GM19395 (cell line): ENCODE measurements at regions not wholly inside any gene's neighbourhood (a gene's known extent, or its start where the extent isn't known, plus 50 kb on each side); places are given as distances from the start of the nearest gene placed in this dataset.
"Not testable (repeated sequence)": the region's sequence is repeated elsewhere in the genome, so short reads cannot be mapped to it uniquely, and the experiment has no call there.

Source experiments
- ATAC-seq: cut with Tn5 transposase; IDR thresholded peaks from one replicate; pipeline ENCODE4 v1.9.1; 2021; ENCODE audit warnings: mild to moderate bottlenecking, moderate library complexity; ENCODE audit not compliant: unreplicated experiment

DNA sequence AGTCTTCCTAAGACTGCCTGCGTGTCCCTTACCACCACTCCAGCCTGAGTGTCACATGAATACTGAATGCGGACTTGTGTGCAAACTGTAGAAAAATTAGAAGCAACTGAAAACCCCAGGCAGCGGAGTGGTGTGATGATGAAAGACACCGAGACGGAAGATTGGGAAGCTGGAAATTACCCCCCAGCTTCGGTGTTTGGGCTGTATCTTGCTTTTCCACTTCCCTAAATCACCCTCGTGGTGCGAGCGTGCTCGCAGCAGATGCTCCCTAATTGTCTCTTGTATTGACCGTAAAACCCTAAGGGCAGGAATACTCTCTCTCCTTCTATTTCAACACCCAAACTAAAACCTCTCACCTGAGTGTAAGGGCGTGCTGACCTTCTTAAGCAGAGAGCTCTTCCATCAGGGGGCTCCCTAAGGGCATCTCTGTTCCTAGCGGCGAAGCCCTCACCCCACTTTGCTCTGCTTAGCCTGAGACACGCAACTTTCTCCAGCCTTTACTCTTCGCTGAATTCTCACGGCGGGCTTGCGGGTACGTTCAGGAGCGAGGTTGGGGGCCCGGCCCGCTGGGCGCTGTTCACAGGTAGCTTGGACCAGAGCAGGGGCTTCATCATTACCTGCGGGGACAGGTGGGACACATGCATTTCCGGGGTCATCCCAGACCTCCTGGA lies 62.4 kb downstream of the CRYBB2 start:
- ATAC-seq, result no peak

DNA sequence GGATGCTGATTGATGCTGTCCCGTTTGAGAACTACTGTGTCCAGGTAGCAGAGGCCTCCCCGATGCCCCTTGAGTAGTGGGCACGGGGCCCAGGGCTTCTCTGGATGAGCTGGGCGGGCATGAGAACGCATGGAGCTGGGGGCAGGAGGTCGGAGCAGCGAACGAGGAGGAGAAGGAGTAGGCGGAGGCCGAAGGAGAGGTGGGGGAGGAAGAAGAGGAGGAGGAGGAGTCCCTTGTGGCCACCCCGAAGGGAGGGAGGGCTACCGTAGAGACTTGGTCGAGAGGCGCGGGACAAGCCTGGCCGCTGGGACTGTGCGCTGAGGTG lies 62.9 kb downstream of the CRYBB2 start:
- ATAC-seq, result no peak

DNA sequence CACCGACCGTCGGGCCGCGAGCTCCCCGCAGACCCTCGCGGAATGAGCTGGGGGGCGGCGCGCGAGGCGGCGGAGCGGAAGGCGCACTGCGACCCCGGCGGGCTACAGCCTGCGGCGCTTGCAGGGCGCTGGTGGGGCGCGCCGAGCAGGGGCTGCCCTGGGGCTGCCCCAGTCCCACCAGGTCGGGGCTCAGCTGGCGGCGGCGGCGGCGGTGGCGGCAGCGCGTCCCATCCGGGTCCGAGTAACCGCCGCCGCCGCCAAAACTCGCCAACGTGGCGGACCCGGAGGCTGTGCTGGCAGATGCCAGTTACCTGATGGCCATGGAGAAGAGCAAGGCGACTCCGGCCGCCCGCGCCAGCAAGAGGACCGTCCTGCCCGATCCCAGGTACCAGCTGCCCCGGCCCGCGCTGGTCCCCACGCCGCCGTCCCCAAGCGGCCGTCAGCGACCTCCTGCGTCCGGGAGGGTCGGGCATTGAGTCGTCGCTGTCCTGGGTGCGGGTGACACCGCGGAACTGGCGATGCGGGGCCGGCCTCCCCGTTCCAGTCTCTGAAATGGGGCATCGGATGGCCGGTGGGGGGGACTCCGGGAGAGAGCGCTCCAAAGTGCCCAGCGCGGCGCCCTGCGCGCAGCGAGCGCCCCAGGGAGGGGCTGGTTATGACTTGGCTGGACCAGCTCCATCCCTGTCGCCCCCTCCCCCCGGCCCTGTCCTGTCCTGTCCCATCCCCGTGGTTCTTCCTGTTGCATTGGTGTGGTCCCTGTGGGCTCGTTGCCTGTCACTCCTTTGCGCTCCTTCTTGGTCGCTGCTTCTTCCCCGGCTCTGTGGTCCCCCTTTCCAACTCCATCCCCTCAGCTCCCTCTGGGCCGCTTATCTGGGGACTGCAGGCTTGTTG lies 63.5 kb downstream of the CRYBB2 start:
- no peak for ATAC-seq

DNA sequence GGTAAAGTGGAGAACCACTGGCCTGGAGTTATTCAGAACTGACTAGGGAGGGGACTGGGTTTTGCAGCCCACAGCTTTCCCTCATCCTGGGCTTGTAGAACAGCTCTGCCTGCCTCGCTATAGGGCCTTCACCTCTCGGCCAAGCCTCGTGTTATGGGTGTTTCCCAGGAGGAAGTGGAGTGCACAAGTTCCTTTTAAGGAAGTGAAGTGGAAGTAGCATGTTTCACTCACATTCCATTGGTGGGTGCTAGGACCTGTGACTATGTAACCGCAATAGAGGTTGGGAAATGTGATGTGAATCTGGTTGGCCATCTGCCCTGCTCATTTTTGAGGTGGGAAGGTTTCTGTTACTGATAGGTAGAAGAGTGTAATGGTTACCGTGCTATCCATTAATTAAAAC lies 69.0 kb downstream of the CRYBB2 start:
- ATAC-seq, result not testable (repeated sequence)

DNA sequence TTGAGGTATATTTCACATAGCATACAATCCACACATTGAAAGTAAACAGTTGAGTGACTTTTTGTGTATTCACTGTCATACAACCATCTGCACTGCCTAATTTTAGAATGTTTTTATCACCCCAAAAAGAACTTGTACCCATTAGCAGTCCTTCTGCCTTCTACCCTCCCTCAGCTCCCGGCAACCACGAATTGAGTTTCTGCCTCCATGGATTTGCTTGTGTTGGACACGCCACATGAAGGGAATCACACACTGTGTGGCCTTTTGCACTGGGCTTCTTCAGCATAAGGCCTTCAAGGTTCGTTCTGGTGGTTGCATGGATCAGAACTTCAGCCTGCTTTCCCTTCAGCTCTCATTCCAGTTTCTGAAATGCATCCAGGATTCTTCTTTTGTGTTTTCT lies 82.5 kb downstream of the CRYBB2 start:
- not testable (repeated sequence) for ATAC-seq

DNA sequence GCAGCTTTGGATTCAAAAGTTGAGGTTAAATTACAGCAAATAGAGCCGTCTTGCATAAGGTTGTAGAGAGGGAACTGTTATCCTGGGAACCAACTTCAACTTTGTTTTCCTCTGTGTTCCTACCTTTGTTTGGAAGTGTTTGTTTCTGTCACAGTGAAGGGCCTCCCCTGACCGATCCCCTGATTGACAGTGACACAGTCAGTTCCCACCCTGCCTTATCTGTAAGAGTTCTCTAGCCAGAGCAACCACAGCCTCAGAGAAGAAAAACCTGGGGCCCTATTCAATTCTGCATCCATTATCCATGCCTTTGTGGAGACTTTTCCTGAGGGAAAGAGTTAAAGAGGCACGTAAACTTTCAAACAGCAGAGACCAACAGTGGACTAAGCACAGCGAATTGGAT lies 90.1 kb downstream of the CRYBB2 start:
- ATAC-seq, result not testable (repeated sequence)

DNA sequence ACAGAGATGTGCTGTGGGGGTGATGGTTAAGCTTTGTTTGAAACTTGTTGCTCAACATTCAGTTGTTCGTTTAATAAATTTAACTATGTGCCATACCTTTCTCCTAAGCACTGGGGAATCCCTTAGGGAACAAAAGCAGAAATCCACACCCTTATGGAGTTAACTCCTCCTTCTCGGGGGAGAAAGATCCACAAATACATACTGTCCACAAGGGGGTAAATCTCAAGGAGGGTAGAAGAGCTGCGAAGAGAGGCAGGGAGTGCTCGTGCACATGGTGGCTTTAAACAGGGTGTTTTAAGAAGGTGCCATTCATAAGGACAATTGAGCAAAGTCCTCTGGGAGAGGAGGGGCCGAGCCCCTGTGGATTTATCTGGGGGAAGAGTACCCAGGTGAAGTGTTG lies 92.5 kb downstream of the CRYBB2 start:
- not testable (repeated sequence) for ATAC-seq

DNA sequence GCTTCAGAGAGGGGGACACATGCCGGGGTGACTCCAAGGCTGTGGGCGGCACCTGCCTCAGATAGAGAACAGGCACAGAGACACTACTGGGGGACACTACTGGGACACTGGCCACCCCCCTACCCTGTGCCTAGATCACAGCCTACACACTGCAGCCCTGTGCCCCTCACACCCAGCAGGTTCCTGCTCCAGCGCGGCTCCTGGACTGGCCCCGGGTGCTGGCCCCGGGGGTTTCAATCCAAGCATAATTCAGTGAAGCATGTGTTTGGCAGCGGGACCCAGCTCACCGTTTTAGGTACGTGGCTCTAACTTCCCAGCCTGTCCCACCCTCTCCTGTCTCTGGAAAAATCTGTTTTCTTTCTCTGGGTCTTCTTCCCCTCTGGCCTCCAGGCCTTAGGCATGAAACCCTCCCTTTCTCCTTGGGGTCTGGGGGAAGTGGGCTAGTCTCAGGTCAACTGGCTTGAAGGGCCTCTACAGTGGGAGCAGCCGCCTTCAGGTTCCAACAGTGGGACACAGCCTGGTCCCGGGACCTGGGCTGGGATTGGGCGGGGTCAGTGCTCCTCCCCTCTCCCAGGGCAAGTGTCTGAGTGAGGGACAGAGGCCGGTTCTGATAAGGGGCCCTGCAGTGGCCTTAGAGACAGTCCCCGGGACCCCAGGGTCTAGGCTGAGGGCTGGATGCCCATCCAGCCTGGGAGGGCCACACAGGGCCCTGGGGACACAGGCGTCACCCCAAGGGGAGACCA lies 98.8 kb downstream of the CRYBB2 start:
- no peak for ATAC-seq

DNA sequence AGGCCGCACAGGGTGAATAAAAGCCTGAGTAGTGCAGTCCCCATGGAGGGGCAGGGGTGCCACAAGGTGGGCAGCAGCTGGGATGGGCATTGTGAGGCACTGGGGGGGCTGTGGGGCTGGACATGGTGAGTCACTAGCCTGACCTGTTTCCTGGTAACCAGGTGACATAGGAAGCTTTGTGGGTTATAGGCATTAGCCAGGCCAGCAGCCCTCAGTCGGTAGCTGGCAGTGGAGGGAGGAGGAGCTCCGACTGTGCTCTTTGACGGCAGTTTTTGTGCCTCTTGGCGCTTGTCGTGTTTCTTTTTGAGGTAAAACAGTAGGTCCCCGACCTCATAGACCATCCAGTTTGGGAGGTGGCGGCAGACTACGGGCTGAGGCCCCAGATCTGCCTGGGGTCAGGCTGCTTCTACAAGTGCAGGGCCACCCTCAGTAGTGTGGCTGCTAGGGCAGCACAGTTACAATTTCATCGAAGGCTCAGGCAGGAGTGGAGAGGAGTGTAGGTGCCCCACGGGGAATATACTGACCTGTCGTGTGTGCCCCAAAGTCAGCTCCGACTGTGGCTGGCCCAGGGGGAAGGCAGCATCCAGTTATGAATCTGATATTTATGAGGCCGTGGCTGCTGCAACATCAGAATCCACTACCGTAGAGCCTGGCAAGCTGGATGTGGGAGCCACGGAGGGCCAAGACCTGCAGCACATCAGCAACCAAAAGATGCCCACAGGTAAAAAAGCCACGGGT lies 107.7 kb downstream of the CRYBB2 start:
- no peak for ATAC-seq

DNA sequence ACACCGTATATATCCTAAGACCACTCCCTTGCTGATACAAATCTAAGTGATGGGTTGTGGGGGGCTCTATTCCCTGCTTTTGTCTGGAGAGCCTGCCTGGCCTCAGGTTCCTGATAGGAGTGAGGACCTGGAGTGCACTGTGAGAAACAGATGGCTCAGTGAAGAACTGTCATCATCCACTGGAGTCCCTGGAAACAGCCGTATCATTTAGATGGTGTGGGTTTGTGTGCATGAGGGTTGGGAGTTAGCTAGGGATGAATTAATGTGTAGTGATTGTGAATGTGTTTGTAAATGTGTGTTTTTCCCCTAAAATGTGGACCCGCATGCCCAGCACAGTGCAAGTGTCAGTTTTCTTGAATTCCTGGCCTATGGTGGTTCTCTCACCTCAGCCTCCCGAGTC lies 111.6 kb downstream of the CRYBB2 start:
- ATAC-seq, result no peak

DNA sequence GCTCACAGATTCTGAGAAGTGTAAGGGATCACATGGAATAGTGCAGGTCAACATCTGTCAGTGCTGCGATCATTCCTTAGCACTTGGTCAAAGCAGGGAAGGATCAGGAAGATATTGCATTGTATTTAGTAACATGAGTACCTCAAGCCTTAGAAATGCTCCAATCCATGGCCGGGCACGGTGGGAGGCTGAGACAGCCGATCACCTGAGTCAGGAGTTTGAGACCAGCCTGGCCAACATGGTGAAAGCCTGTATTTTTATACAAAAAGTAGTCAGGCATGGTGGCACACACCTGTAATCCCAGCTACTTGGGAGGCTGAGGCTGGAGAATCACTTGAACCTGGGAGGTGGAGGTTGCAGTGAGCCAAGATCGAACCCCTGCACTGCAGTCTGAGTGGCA lies 112.5 kb downstream of the CRYBB2 start:
- ATAC-seq, result not testable (repeated sequence)

DNA sequence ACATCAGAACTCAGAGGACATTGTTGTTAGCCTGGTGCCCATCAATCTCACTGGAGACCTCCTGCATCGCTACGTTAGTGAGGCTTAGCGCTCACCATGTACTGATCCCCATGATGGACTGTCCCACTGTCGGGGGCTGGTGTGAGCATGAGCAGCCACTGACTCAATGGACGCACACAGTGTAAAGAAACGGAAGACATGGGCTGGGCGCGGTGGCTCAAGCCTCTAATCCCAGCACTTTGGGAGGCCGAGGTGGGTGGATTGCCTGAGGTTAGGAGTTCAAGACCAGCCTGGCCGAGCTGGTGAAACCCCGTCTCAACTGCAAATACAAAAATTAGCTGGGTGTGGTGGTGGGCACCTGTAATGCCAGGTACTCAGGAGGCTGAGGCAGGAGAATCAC lies 112.9 kb downstream of the CRYBB2 start:
- ATAC-seq, result no peak

DNA sequence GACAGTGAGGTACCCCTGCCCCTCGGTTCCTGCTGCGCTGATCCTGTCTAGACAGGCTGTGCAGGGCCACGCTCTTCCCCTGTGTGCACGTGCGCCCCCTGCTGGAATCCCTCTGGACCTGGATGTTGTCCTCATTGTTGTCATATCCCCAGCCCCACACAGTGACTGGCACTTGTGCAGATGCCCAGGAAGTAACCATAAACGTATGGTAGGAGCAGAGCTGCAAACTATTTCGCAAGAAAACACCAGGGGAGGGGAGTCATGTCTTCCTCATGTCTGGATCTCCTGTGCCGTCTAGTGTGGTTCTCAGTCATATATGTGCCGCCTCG lies 114.7 kb downstream of the CRYBB2 start:
- ATAC-seq, result no peak

DNA sequence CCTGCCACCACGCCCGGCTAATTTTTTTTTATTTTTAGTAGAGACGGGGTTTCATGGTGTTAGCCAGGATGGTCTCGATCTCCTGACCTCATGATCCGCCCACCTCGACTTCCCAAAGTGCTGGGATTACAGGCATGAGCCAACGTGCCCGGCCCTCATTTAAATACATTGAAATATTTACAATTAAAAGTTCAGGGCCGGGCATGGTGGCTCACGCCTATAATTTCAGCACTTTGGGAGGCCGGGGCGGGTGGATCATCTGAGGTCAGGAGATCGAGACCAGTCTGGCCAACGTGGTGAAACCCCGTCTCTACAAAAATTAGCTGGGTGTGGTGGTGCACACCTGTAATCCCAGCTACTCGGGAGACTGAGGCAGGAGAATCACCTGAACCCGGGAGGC lies 115.2 kb downstream of the CRYBB2 start:
- ATAC-seq, result not testable (repeated sequence)

DNA sequence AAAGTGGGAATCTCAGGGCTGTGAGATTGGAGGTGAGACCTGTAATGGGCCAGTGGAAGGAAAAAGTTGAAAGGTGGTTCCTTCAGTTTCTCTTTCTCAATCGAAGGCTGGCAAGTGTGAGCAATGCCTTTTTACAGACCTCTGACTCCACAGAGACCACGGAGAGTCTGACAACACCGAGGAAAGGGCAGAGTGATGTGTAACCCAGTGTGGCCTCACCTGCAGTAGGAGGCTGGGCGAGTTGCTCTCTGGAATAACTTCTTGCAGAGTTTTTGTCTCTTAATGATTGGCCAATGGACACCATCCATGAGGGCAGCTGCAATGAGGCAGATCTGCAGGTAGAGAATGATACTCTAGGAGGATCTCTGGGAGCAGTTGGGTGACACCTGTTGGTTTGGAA lies 115.8 kb downstream of the CRYBB2 start:
- ATAC-seq, result not testable (repeated sequence)

DNA sequence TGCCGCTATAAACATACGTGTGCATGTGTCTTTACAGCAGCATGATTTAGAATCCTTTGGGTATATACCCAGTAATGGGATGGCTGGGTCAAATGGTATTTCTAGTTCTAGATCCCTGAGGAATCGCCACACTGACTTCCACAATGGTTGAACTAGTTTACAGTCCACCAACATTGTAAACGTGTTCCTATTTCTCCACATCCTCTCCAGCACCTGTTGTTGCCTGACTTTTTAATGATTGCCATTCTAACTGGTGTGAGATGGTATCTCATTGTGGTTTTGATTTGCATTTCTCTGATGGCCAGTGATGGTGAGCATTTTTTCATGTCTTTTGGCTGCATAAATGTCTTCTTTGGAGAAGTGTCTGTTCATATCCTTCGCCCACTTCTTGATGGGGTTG lies 121.1 kb downstream of the CRYBB2 start:
- ATAC-seq, result not testable (repeated sequence)

DNA sequence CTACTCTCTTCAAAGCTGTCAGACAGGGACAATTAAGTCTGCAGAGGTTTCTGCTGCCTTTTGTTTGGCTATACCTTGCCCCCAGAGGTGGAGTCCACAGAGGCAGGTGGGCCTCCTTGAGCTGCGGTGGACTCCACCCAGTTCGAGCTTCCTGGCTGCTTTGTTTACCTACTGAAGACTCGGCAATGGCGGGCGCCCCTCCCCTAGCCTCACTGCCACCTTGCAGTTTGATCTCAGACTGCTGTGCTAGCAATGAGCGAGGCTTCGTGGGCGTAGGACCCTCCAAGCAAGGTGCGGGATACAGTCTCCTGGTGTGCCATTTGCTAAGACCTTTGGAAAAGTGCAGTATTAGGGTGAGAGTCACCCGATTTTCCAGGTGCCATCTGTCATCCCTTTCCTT lies 124.9 kb downstream of the CRYBB2 start:
- not testable (repeated sequence) for ATAC-seq

DNA sequence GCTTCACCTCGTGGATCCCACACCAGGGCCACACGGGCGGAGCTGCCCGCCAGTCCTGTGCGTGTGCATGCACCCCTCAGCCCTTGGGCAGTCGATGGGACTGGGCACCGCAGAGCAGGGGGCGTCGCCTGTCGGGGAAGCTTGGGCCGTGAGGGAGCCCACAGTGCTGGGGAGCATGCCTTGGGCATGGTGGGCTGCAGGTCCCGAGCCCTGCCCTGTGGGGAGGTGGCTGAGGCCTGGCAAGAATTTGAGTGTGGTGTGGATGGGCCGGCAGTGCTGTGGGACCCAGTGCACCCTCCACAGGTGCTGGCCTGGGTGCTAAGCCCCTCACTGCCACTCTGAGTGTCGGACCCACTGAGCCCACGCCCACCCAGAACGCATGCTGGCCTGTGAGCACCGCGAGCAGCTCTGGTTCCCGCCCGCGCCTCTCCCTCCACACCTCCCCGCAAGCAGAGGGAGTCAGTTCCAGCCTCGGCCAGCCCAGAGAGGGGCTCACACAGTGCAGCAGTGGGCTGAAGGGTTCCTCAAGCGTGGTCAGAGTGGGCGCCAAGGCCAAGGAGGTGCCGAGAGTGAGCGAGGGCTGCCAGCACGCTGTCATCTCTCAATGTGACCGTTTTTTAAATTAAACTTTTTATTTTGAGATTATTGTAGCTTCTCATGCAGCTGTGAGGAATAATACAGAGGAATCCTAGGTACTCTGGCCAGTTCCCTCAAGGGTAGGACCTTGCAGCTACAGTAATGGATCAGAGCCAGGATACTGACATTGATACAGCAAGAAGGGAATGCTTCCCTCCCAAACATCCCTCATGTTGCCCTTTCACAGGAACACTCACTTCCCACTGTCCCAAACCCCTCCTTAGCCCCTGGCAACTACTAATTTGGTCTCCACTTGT lies 127.7 kb downstream of the CRYBB2 start:
- ATAC-seq, result no peak

DNA sequence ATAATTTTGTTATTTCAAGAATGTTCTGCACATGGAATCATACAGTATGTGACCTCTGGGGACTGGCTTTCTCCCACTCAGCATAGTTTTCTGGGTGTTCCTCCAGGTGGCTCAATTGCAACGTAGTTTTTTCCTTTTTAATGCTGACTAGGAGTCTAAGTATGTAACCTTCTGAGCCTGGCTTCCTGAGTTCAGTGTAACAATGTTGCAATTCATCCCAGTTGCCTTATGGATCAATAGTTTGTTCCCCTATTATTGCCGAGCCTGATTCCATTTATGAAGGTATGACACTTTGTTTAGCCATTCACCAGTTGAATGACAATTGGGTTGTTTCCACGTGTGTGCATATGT lies 128.3 kb downstream of the CRYBB2 start:
- no peak for ATAC-seq

DNA sequence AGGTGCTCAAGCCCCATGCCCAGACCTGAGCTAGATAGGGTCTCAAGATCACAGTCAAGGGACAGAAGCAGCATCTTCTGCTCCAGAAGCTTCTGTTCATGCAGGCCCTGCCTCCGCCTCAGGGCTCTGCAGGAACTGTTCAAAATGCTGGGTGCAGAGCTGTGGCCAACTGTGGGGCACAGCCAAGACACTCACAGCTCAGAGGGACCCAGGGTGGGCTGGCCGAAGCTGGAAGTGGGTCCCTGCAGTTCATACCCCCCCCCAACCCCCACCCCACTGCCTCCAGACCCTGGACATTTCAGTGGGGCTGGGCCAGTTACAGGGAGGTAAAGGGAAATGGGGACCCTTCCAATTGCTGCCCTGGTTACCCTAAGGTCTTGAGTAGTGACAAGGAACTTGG lies 129.0 kb downstream of the CRYBB2 start:
- ATAC-seq, result no peak
